AG09309 (cell line): ENCODE measurements at regions not wholly inside any gene's neighbourhood (a gene's known extent, or its start where the extent isn't known, plus 50 kb on each side); places are given as distances from the start of the nearest gene placed in this dataset.

Source experiments
- DNase-seq: peaks from one replicate; pipeline ENCODE4 v3.0.0-alpha.2; 2010; ENCODE audit warnings: low read depth
- H3K4me3 ChIP-seq: 2 replicates; pipeline ENCODE4 v1.5.1; 2011; ENCODE audit warnings: mild to moderate bottlenecking, low read depth, low read length, moderate library complexity; ENCODE audit not compliant: control insufficient read depth
- CTCF ChIP-seq: IDR thresholded peaks from 2 replicates; pipeline ENCODE4 v1.5.1; 2011; ENCODE audit warnings: mild to moderate bottlenecking, low read depth, low read length, inconsistent platforms; ENCODE audit not compliant: insufficient read depth, control insufficient read depth; ENCODE audit errors: missing control alignments

- no peak for DNase-seq
- H3K4me3 ChIP-seq: no peak overlapping the region
- no peak for TF ChIP-seq CTCF
These were observed 69.6 kb upstream of the CTNNB1 start for GRCh38 chr3:41129731-41130130.

- TF ChIP-seq CTCF: no peak
- H3K4me3 ChIP-seq: no peak overlapping the region
- no peak for DNase-seq
These were observed 68.1 kb upstream of the CTNNB1 start for GRCh38 chr3:41131224-41131623.

- no peak overlapping the region for H3K4me3 ChIP-seq
- DNase-seq: no peak
- TF ChIP-seq CTCF: no peak
These were observed 61.6 kb upstream of the CTNNB1 start for GRCh38 chr3:41137686-41138111.

- DNase-seq: no peak
- no peak for TF ChIP-seq CTCF
- H3K4me3 ChIP-seq: no peak overlapping the region
These were observed 61.2 kb upstream of the CTNNB1 start for GRCh38 chr3:41138146-41138545.

GRCh38 chr3:41138601-41139000 lies 60.7 kb upstream of the CTNNB1 start:
- no peak overlapping the region for H3K4me3 ChIP-seq
- no peak for DNase-seq
- no peak for TF ChIP-seq CTCF

GRCh38 chr3:41140242-41140641 lies 59.1 kb upstream of the CTNNB1 start:
- H3K4me3 ChIP-seq: no peak overlapping the region
- DNase-seq: no peak
- no peak for TF ChIP-seq CTCF
